ENCODE measurements at regions not wholly inside any gene's neighbourhood (a gene's known extent, or its start where the extent isn't known, plus 50 kb on each side); places are given as distances from the start of the nearest gene placed in this dataset.
A peak's percentile ranks its signal among the peaks of the same experiment; 100 is the strongest.
"Not testable (repeated sequence)": the region's sequence is repeated elsewhere in the genome, so short reads cannot be mapped to it uniquely, and the experiment has no call there.

DNA sequence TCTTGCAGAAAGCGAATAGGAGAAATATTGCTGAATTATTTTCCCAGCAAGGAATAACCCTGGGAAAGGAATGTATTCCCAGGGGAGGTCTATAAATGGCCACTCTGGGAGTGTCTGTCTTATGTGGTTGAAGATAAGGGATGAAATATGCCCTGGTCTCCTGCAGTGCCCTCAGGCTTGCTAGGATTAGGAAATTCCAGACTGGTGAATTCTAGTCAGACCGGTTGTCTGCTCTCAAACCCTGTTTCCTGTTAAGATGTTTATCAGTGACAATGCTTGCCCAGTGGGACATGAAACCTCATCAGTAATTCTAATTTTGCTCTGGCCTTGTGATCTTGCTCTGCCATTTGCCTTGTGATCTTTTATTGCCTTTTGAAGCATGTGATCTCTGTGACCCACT is 148.2 kb upstream of the CHODL start:
- not testable (repeated sequence) for DNase-seq

- no peak for DNase-seq
Observed at GRCh38 chr21:18089786-18090185, 154.8 kb upstream of the CHODL start.

DNA sequence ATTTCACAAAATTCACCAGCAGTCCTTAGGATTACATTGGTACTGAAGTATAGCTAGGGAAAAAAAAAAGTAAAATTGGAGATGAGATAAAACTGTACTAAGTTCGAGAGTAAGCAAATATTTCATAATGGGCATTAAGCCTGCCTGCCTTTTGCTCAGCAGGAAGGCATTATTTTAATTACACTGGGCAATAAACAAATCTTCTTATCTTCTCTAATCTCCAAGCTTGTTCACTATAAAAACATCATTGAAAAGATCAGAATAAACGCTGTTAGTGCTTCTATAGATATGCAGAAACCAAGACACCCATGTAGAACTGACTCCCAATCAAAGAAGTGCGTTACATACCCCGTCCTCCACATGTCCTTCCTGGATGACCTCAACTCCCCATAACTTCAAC is 174.2 kb upstream of the CHODL start:
- DNase-seq = no peak

DNA sequence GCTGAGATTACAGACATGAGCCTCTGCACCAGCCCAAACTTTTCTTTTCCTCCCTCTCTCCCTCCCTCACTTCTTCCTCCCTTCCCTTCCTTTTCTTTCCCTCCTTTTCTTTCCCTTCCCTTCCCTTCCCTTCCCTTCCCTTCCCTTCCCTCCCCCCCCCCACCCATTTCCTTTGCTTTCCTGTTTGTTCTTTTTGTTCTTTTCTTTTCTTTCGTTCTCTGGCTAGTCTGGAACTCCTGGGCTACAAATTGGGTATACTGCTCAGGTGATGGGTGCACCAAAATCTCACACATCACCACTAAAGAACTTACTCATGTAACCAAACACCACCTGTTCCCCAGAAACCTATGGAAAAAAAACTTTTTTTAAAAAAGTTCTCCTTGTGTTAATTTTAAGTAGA is 174.8 kb upstream of the CHODL start:
- DNase-seq = no peak

GRCh38 chr21:18060402-18060801 is 184.2 kb upstream of the CHODL start:
- no peak for DNase-seq

DNA sequence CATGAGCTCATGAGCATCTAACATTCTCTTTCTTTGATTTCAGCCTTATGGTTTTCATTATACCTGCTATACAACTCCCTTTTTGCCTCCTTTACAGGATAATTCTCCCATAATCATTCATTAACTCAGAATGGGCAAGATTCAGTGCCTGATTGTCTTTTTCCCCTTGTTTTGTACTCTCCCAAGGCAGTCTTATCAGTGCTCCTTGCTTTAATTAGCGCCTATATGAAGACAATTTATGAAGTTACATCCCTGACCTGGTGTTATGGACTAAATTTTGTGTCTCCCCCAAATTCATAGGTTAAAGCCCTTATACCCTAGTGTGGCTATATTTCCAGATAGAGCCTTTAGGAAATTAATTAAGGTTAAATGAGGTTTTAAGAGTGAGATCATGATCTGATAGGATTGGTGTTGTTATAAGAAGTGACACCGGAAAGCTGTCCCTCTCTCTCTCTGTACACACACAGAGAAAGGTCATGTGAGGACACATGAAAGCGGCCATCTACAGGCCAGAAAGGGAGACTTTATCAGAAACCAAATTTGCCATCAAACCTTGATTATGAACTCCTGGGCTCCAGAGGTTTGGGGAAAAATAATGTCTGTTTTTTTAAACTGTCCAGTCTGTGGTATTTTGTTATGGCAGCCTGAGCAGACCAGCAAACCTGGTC is 185.8 kb upstream of the CHODL start:
- no peak for DNase-seq

- DNase-seq = no peak
Observed at GRCh38 chr21:18053151-18053550, 191.5 kb upstream of the CHODL start.

DNA sequence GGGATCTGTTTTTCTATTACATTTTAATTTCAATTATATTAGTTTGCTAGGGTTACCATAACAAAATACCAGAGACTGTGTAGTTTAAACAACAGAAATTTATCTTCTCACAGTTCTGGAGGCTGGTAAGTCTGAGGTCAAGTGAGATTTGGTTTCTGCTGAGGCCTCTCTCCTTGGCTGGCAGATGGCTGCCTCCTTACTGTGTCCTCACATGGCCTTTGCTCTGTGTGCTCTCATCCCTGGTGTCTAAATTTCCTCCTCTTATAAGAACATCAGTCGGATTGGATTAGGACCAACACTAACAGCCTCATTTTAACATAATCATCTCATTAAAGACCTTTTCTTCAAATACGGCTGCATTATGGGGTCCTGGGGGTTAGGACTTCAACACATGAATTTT is 195.2 kb upstream of the CHODL start:
- DNase-seq = no peak

DNA sequence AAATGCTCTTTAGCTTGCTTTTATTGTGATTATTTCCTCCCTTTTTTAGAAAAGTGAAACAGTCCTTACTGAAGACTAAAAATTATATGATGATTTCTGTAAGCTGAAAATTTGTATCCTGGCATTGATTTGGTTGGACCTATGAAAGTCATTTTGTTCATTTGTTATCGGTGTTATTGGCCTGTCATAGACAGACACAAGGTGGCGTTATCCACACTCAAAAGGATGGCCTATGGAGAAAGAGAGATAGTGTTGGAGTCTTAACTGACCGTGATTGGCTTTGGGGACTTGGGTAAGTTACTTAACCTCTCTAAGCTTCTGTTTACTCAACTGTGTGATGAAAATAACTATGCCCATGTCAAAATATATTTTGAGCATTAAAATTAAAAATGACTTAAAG is 203.6 kb upstream of the CHODL start:
- DNase-seq = peak; percentile 20

GRCh38 chr21:18030248-18030647 is 211.1 kb upstream of the C21orf91 start:
- DNase-seq = no peak

DNA sequence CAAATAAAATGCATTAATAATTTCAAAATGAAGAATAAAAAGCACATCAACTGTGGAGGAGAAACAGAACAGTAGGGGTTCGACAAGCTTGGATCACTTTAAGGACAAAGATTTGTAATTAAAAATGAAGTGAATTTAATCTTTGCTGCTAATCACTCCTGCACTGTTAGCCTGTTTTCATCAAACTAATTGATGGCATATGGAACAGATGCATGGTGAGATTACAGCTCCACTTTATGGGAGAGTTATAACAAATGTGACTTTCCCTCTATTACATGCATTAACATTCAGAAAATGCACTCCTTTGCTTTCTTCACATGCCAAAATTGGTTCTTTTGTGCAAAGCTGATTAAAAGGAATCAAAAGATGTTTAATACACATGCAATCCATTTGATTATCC is 207.2 kb upstream of the C21orf91 start:
- DNase-seq = no peak

GRCh38 chr21:18023711-18024110 is 204.6 kb upstream of the C21orf91 start:
- DNase-seq = no peak

GRCh38 chr21:18023157-18023556 is 204.0 kb upstream of the C21orf91 start:
- DNase-seq = no peak

DNA sequence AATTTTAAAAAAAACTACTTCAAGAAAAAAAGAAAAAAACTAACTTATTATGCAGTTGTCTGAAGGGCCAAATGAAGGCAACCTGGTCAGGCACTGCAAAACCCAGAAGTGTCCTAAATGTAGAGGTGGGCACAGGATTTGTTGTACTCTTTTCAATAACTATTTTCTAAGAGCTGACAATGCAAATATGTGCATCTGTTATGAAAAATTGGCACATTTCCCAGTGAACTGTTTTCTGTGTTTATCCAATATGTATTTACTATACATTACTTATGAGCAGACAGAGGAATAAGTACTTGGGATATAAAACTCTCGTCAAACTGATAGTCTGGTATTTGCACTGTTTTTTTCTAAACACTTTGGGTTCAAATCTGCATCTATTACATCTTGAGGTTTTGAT is 188.0 kb upstream of the C21orf91 start:
- no peak for DNase-seq

GRCh38 chr21:18006691-18007090 is 187.5 kb upstream of the C21orf91 start:
- no peak for DNase-seq

DNA sequence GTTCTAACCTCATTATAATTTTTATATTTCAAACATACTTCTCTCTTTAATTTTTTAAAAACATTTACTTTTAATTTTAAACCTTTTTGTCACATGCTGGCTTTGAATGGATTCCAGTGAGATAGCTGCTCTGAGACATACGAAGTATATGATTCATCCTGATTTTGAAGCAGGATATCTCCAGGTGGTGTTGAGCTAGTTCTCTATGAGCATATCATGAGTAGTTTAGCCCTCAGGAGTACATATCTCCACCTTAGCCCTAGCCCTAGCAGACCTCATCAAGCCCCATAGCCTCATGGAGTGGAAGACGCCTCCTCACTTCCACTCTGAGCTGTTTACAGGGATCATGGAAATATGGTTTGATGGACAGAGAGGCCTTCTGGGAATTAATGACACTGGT is 183.2 kb upstream of the C21orf91 start:
- no peak for DNase-seq

DNA sequence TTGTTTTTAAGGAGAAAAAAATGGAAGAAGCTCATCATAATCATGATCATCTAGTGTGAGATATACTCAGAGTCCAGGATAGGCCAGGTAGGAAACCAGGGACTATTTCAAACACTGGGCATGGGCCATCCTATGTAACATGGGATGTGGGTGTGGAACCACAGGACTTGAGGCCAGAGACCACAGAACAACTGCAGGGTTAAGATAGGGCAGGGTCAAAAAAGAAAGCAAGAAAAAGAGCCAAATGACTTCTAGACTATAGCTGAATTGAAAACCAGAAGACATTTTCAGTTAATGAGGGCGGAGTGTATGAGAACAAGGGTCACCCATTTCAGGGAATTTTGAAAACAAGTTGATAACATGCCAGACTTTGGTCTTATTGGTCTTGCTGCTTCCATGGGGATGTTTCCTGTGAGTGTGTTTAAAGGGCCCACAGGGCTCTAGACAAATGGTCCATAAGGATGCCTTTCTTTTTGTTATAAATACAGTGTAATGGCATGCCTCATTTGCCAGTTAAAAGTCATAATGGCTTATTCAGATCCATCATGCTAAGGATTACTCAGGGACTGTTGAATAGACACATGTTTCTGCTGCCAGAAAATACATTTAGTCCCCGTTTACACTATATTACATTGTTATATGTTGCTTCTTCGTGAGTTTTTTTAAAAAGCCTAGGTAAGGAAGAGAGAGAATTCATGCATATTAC is 182.0 kb upstream of the C21orf91 start:
- DNase-seq = no peak

GRCh38 chr21:17998599-17998998 is 179.4 kb upstream of the C21orf91 start:
- DNase-seq = not testable (repeated sequence)

DNA sequence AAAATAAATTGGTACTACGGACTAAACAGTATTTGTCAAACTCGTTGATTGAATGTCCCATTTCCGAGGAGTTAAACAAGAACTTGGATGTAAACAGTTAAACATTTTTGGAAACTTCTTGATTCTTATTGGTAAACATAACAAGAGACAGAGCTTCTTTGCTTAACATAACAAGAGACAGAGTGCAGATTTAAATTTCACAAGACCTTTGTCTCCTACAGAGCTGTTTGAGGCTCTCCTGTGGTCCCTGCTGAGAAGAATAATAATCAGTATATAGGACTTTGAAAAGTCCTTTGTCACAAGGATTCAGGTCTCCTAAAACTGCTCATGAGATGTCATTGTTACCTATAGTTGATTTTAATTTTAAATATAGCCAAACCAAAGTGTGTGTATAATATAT is 170.6 kb upstream of the C21orf91 start:
- no peak for DNase-seq

- no peak for DNase-seq
Observed at GRCh38 chr21:17988102-17988437, 168.9 kb upstream of the C21orf91 start.

DNA sequence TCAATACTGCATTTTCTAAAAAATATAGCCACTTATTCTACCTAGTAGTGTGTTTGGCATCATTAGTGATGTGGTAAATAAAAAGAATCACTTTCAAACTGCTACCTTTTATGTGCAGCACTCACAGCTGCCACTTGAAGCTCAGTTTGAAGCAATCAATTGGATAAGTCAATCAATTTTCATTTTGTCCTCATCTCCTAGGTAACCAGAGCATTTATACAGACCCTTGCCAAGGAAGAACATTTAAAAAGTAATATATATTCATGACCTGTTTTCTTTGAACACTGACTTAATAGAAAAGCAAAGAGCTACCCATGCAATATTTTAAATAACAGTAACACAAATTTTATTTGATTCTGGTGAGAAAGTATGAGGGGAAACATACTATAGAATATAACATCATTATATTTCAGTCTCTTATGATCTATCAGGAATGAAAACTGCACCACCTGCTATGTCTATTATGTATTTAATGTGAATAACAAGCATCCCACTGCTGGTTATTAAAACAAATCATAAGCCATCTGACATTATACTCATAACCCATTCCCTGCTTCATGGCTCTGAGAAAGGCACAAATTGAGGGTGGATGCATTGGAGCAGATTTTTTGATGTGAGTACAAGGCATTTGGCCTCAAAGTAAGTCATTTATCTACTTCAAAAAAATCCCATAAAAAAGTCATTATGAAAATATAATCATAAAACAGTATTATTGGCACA is 168.4 kb upstream of the C21orf91 start:
- DNase-seq = no peak

DNA sequence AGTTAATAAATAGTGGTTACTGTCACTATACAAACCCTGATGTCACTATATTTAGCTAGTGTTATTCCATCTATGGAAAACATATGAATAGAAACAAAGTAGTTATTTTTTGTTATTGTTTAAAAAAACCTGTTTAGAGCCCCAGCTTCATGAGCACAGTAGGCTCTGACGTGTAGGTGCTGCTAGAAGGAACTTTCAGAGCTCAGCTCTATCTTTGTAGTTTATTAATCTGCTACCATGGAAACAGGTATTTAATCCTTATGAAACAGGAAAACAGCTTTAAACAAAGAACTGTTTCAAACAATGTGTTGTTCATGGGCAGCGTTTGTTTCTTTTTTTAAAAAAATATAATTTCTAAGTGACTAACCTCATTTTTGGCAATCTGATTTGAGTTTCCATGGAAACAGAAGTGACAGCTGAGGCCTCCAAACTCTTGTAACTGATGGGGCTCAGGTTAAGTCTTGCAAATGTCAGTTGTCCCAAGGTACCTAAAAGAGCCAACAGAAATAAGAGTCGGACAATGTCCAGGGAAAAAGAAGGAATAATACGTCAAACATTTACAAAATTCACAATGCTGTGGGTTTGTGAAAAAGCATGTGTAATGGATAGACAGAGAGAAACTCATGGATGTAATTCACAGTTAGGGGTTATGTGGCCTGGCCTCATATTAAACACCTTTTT is 162.0 kb upstream of the C21orf91 start:
- no peak for DNase-seq

- no peak for DNase-seq
Observed at GRCh38 chr21:17979763-17980162, 160.6 kb upstream of the C21orf91 start.

- no peak for DNase-seq
Observed at GRCh38 chr21:17978895-17979294, 159.7 kb upstream of the C21orf91 start.
